Immature natural killer cell (primary cell): ENCODE measurements at regions not wholly inside any gene's neighbourhood (a gene's known extent, or its start where the extent isn't known, plus 50 kb on each side); places are given as distances from the start of the nearest gene placed in this dataset.
"Not testable (repeated sequence)": the region's sequence is repeated elsewhere in the genome, so short reads cannot be mapped to it uniquely, and the experiment has no call there.

ENCODE experiments used
- DNase-seq, 3 donors: peaks; one replicate each; pipeline ENCODE4 v3.0.0; 2022; ENCODE audit warnings: mixed read lengths in 1 of 3
- H3K27ac Mint-ChIP-seq, 6 donors: one replicate each; pipeline ENCODE4 v1.8.0; 2020; ENCODE audit warnings: mixed read lengths in 6 of 6, mild to moderate bottlenecking in 5 of 6, inconsistent platforms in 4 of 6, moderate library complexity in 3 of 6
- H3K27me3 Mint-ChIP-seq, 3 donors: one replicate each; pipeline ENCODE4 v1.8.0; 2020 to 2021; ENCODE audit warnings: low read depth in 3 of 3, mild to moderate bottlenecking in 3 of 3, mixed read lengths in 3 of 3, moderate library complexity in 3 of 3, inconsistent platforms in 1 of 3
- H3K36me3 Mint-ChIP-seq, 3 donors: one replicate each; pipeline ENCODE4 v1.8.0; 2020; ENCODE audit warnings: mixed read lengths in 3 of 3, inconsistent platforms in 2 of 3, mild to moderate bottlenecking in 2 of 3
- H3K4me1 Mint-ChIP-seq, 2 donors: one replicate each; pipeline ENCODE4 v1.8.0; 2020; ENCODE audit warnings: inconsistent platforms in 2 of 2, mild to moderate bottlenecking in 2 of 2, mixed read lengths in 2 of 2, moderate library complexity in 1 of 2
- H3K4me3 Mint-ChIP-seq, 5 donors: one replicate each; pipeline ENCODE4 v1.8.0; 2020; ENCODE audit warnings: mild to moderate bottlenecking in 5 of 5, mixed read lengths in 5 of 5, inconsistent platforms in 3 of 5, moderate library complexity in 3 of 5
- H3K9me3 Mint-ChIP-seq, 6 donors: one replicate each; pipeline ENCODE4 v1.8.0; 2020; ENCODE audit warnings: mild to moderate bottlenecking in 6 of 6, mixed read lengths in 6 of 6, inconsistent platforms in 4 of 6, moderate library complexity in 3 of 6

DNA sequence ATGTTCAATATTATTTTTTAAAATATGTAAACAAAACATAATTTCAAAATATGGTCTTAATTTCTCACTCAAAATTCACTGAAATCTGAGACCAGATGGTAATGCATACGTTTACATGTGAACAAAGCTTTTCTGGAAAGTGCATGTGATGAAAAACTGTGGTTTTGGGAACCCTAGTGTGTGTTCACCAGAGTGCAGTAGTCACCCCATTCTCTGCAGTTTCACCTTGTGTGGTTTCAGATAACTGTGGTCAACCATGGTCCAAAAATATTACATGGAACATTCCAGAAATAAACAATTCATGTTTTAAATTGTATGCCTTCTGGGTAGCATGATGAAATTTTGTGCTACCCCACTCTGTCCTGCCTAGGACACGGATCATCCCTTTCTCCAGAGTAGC, 2021.9 kb downstream of the MRPL39 start:
- no peak overlapping the region for H3K4me3 Mint-ChIP-seq
- peaks cover 0 to 7% (median 1%) of the 10 kb centered on the region in 6 donors for H3K9me3 Mint-ChIP-seq
- no peaks in the 10 kb centered on the region for H3K36me3 Mint-ChIP-seq
- no peaks in the 10 kb centered on the region for H3K4me1 Mint-ChIP-seq
- no peak for DNase-seq
- H3K27ac Mint-ChIP-seq: no peak overlapping the region
- H3K27me3 Mint-ChIP-seq: no peaks in the 10 kb centered on the region

DNA sequence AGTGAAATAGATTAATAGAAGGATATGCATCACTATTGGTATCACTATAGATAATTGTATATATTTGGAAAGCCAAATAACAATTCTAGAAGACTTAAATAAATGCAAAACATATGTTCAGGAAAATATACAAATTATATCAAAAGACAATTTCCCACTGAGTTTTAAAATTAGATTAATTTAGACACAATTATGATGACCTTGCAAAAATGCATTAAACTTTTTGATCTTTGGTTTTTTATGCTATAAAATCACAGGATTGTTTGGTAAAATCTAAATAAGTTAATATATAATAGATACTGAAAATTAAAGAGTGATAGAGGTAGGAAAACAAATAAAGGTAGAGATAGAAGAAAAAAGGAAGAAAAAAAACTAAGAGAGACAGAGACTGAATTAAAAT, 2027.7 kb downstream of the MRPL39 start:
- no peaks in the 10 kb centered on the region for H3K4me1 Mint-ChIP-seq
- no peak overlapping the region for H3K27ac Mint-ChIP-seq
- no peak overlapping the region for H3K4me3 Mint-ChIP-seq

DNA sequence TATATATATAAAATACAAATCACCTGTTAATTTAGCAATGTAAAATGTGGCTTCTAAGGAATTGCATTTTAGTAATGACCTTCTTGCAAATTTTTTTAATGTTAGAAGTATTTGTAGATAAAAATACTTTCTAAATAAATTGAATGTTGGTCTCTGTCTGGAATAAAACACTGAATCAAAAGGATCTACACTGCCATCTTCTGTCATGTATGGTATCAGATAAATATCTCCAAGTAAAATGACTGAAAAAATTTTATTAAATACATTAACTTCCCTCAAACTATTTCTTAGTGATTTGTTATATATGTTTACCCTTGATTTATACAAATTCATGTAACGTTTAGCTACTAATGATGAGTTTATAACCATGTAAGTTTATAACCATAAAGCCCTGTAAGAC, 2029.3 kb downstream of the MRPL39 start:
- Mint-ChIP-seq H3K4me1 (no peaks in the 10 kb centered on the region), H3K36me3 (no peaks in the 10 kb centered on the region), H3K9me3 (peaks cover 0 to 20% (median 5%) of the 10 kb centered on the region in 6 donors), H3K27ac (no peak overlapping the region), H3K4me3 (no peak overlapping the region), H3K27me3 (peaks cover 0 to 2% (median 0%) of the 10 kb centered on the region in 3 donors)
- no peak for DNase-seq

More for the DNA sequence above, 2027.7 kb downstream of the MRPL39 start:
- H3K27me3 Mint-ChIP-seq: peaks cover 0 to 2% (median 0%) of the 10 kb centered on the region in 3 donors
- peaks cover 0 to 20% (median 5%) of the 10 kb centered on the region in 6 donors for H3K9me3 Mint-ChIP-seq
- H3K36me3 Mint-ChIP-seq: no peaks in the 10 kb centered on the region
- DNase-seq: no peak

DNA sequence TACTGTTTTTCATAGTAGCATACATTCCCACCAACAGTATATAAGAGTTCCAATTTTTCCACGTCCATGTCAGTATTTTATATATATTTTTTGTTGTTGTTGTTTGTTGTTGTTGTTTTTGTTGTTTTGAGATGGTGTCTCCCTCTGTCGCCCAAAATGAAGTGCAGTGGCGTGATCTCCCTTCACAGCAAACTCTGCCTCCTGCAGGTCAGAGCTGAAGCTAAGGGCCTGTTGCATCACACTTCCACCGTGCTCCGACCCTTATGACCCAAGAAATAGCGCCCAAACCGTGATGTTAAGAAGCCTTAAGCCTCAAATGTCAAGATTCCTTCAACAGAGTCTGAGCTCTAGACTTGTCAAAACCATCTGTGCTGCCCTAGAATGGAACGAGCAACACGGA, 2032.3 kb downstream of the MRPL39 start:
- no peak overlapping the region for H3K4me3 Mint-ChIP-seq
- no peak overlapping the region for H3K27ac Mint-ChIP-seq
- no peaks in the 10 kb centered on the region for H3K36me3 Mint-ChIP-seq
- peaks cover 0 to 14% (median 6%) of the 10 kb centered on the region in 6 donors for H3K9me3 Mint-ChIP-seq
- DNase-seq: no peak
- H3K4me1 Mint-ChIP-seq: no peaks in the 10 kb centered on the region
- H3K27me3 Mint-ChIP-seq: peaks cover 0 to under 1% (median 0%) of the 10 kb centered on the region in 3 donors

DNA sequence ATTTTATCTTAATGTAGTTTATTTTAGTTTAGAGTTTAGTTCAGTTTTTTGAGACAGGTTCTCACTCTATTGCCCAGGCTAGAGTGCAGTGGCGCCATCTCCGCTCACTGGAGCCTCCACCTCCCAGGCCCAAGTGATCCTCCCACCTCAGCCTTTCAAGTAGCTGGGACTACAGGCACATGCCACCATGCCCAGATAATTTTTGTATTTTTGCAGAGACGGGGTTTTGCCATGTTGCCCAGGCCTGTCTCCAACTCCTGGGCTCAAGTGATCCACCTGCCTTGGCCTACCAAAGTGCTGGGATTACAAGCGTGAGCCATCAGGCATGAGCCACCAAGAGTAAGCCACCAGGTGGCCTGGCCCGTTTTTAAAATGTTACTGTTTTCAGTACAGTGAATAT, 2058.4 kb downstream of the MRPL39 start:
- H3K4me1 Mint-ChIP-seq, H3K27ac Mint-ChIP-seq, H3K36me3 Mint-ChIP-seq, H3K4me3 Mint-ChIP-seq, DNase-seq, H3K27me3 Mint-ChIP-seq: not testable (repeated sequence)
- H3K9me3 Mint-ChIP-seq: peaks cover 3 to 32% (median 8%) of the 10 kb centered on the region in 6 donors

DNA sequence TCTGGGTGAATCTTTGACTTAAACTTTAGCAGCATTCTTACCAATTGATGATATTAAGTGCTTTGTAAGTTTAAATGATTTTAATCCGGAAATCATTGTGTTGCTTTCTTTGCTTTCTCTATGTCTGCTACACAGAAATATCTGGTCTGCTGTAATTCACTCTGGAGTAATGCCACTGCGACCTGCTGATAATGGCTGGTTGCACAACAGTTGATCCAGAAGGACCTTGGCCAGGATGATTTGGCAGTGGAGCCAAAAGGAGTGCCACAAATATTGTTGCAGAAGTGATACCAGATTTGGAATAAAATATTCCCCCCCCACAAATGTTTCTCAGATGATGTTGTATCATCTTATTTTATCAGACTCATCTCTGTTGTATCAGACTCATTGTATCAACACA, 2063.9 kb downstream of the MRPL39 start:
- Mint-ChIP-seq H3K27ac (no peak overlapping the region), H3K36me3 (no peaks in the 10 kb centered on the region), H3K4me1 (no peaks in the 10 kb centered on the region), H3K27me3 (peaks cover 0 to 3% (median 2%) of the 10 kb centered on the region in 3 donors), H3K9me3 (peaks cover 3 to 33% (median 7%) of the 10 kb centered on the region in 6 donors), H3K4me3 (no peak overlapping the region)
- no peak for DNase-seq

DNA sequence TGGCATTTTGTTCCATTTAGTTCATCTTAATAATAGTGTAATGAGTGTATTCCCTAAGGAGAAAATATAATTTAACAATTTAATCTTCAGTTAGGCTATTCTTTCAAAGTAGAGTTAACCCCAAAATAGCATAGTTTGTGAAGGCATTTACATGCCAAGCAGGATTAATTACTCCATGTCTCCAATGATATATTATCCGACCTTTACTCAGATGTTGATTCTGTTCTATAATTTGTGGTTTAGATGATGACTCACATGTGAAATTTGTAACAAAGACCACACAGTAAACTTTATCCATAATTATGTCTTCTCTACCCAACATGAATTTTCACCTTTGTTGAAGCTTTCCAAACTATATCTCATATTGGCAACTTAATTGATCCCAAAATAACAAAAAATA, 2065.2 kb downstream of the MRPL39 start:
- Mint-ChIP-seq H3K27ac (no peak overlapping the region), H3K4me1 (no peaks in the 10 kb centered on the region), H3K36me3 (no peaks in the 10 kb centered on the region), H3K27me3 (peaks cover 0 to 3% (median 2%) of the 10 kb centered on the region in 3 donors), H3K9me3 (peaks cover 3 to 43% (median 8%) of the 10 kb centered on the region in 6 donors), H3K4me3 (no peak overlapping the region)
- no peak for DNase-seq

DNA sequence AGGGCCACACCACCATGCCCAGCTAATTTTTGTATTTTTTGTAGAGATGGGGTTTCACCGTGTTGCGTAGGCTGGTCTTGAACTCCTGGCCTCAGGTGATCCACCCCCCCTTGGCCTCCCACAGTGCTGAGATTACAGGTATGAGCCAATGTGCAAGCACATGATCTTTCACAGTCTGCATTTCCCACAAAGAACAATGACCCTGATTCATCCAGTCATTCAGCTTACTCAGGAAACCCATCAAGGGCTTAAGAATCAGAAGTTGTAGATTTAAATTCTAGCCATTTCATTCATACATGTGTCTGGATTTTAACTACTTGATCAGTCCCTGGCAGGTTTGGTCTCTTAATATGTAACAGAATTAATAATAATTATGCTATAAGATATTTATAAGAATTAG, 2065.7 kb downstream of the MRPL39 start:
- H3K36me3 Mint-ChIP-seq: no peaks in the 10 kb centered on the region
- H3K4me1 Mint-ChIP-seq: no peaks in the 10 kb centered on the region
- no peak overlapping the region for H3K27ac Mint-ChIP-seq
- DNase-seq: no peak
- H3K9me3 Mint-ChIP-seq: peaks cover 5 to 43% (median 8%) of the 10 kb centered on the region in 6 donors
- no peak overlapping the region for H3K4me3 Mint-ChIP-seq
- H3K27me3 Mint-ChIP-seq: peaks cover 0 to 3% (median 2%) of the 10 kb centered on the region in 3 donors

DNA sequence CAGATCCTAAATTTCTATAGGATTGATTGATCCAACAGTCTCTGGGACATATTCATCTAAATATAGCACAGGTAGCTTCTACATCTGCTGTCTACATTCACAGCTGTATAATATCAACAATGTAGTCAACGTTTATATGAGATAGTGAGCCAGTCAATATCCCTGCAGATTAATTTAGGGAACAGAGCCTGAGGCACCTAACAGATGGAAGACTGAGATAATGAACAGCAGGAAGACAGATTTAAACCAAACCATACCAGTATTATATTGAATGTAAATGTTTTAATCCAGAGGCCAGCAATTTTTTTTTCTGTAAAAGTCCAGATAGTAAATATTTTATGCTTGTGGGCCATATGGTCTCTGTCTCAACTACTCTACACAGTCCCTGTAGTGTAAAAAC, 2072.4 kb downstream of the MRPL39 start:
- Mint-ChIP-seq H3K27ac (no peak overlapping the region), H3K4me3 (no peak overlapping the region), H3K4me1 (no peaks in the 10 kb centered on the region), H3K27me3 (no peaks in the 10 kb centered on the region), H3K9me3 (peaks cover 0 to 48% (median 5%) of the 10 kb centered on the region in 6 donors), H3K36me3 (no peaks in the 10 kb centered on the region)
- no peak for DNase-seq

DNA sequence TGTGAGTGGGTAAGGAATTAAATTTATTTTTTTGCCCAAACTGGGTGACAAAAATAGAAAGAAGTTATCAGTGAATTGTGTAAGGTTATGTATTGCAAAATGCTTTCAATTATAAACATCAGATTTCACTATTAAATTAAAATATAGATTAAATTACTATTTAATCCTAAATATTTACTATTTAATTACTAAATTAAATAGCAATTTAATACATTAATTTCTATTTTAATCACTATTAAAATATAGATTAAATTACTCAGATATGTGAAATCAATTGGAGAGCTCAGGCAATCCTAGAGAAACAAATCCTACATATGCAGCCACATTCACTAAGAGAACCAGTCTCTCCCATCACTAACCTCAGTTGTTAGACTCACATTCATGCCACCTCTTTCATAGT, 2075.8 kb downstream of the MRPL39 start:
- H3K9me3 Mint-ChIP-seq: peaks cover 0 to 37% (median 6%) of the 10 kb centered on the region in 6 donors
- H3K27ac Mint-ChIP-seq: no peak overlapping the region
- H3K27me3 Mint-ChIP-seq: no peaks in the 10 kb centered on the region
- no peaks in the 10 kb centered on the region for H3K36me3 Mint-ChIP-seq
- H3K4me1 Mint-ChIP-seq: no peaks in the 10 kb centered on the region
- no peak overlapping the region for H3K4me3 Mint-ChIP-seq
- DNase-seq: no peak

DNA sequence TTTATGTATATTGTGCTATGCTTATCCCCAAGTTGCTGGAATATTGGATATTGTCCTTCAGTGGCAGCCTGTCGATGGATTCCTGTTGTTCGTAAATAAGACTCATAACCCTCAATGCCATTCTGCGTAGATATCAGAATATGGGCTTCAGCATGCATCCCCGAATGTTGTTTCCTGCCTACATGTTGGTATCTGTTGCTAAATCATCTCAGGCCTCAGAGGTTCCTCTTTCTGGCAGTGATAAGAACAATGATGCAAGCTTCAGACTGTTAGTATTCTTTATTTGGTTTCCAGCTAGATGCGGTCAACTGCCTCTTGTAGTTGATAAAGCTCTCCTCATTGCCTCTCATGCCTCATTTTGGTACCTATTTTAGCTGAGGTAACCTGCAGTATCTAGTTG, 2082.6 kb downstream of the MRPL39 start:
- Mint-ChIP-seq H3K9me3 (peaks cover 2 to 41% (median 12%) of the 10 kb centered on the region in 6 donors), H3K36me3 (no peaks in the 10 kb centered on the region), H3K4me3 (no peak overlapping the region), H3K27ac (no peak overlapping the region), H3K27me3 (no peaks in the 10 kb centered on the region), H3K4me1 (no peaks in the 10 kb centered on the region)
- no peak for DNase-seq

DNA sequence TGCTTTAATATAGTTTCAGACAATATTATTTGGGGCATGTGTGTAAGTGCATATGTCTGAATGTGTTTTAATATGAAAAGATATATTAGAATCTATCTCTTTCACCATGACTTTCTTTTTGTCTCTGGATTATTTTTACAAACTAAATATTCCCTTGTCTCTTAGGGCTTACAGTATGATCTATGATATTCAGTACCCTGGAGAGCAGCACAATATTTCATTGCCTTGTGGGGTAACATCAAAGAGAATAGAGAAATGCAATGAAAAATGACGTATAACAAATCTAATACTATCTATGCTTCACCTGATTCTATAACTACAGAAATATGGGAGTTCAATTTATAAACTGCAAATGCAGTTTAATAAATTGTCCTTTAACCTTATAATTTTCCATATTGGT, 2084.5 kb downstream of the MRPL39 start:
- Mint-ChIP-seq H3K27ac (no peak overlapping the region), H3K36me3 (no peaks in the 10 kb centered on the region), H3K9me3 (peaks cover 2 to 38% (median 9%) of the 10 kb centered on the region in 6 donors), H3K27me3 (no peaks in the 10 kb centered on the region), H3K4me1 (no peaks in the 10 kb centered on the region), H3K4me3 (no peak overlapping the region)
- DNase-seq: no peak

DNA sequence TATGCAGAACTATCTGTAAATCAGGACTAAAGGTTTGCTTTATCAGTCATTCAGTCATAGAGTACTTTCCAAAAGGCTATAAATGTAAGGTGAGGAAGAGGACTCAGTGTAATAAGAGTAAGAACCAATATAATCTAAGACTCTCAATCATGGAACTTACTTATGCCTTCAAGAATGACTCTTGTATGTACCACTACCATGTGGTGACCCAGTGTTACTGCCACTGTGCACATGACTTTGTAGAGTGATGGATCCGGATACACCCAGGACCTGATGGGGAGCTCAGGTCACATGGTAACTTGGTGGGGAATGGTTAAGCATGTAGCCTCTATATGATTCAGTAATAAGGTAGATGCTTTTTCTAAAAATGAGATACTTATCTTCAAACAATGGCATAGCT, 2099.8 kb downstream of the MRPL39 start:
- Mint-ChIP-seq H3K27ac (no peak overlapping the region), H3K27me3 (no peaks in the 10 kb centered on the region), H3K9me3 (peaks cover 4 to 42% (median 19%) of the 10 kb centered on the region in 6 donors), H3K4me3 (no peak overlapping the region), H3K36me3 (no peaks in the 10 kb centered on the region), H3K4me1 (no peaks in the 10 kb centered on the region)
- no peak for DNase-seq

DNA sequence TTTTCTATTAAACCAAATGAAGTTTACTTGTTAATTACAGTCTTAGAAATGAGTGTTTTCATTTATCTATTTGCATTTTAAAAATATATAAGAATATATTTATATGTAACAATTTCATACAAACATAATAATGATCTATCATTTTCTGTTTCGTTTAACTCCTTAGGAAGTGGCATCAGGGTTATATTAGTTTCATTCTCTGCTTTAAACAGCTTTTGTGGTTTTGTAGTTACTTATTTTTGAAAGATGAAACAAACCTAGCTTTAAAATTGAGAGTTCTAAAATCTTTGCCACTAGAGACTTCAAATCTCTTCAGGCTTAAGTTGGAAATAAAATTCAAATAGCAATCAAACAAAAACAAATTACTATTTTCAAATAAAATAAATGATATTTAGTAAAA, 2110.6 kb downstream of the MRPL39 start:
- Mint-ChIP-seq H3K36me3 (no peaks in the 10 kb centered on the region), H3K27me3 (no peaks in the 10 kb centered on the region), H3K4me3 (no peak overlapping the region), H3K9me3 (peaks cover 4 to 40% (median 14%) of the 10 kb centered on the region in 6 donors), H3K4me1 (no peaks in the 10 kb centered on the region), H3K27ac (no peak overlapping the region)
- no peak for DNase-seq

DNA sequence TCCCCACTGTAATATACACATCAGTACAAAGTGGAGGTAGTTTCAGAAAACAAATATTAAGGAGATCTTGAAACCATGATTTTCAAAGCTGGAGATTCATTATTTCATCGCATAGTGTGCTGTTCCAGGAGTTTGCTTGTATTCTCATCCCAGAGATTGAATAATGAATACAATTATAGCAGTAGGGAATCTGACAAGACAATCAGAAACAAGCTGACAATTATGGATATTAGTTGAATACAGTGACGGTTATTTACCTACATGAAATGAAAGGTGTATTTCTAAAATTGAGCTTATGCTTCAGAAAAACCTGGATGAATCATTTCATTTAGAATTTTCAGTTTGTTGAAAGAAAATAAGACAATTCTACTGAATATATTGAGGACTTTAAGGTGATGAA, 2119.0 kb downstream of the MRPL39 start:
- no peak overlapping the region for H3K4me3 Mint-ChIP-seq
- peaks cover 0 to 4% (median 0%) of the 10 kb centered on the region in 3 donors for H3K36me3 Mint-ChIP-seq
- peaks cover 0 to 26% (median 12%) of the 10 kb centered on the region in 6 donors for H3K9me3 Mint-ChIP-seq
- no peaks in the 10 kb centered on the region for H3K4me1 Mint-ChIP-seq
- H3K27me3 Mint-ChIP-seq: peaks cover 0 to 2% (median 0%) of the 10 kb centered on the region in 3 donors
- H3K27ac Mint-ChIP-seq: no peak overlapping the region
- no peak for DNase-seq
